MM.1S (cell line): ENCODE measurements at regions not wholly inside any gene's neighbourhood (a gene's known extent, or its start where the extent isn't known, plus 50 kb on each side); places are given as distances from the start of the nearest gene placed in this dataset.

Experiments
- DNase-seq: peaks from one replicate; pipeline ENCODE4 v3.0.0-alpha.2; 2015
- H2AFZ ChIP-seq: fragments of 300-600 bp; sonication (generic); 2 replicates; pipeline ENCODE4 v1.6.0; 2016; ENCODE audit warnings: antibody characterized with exemption, low read length
- H3F3A ChIP-seq: fragments of 300-600 bp; sonication (generic); 2 replicates; pipeline ENCODE4 v1.6.1; 2016; ENCODE audit warnings: mild to moderate bottlenecking, antibody characterized with exemption, low read length, moderate library complexity, mixed read lengths; ENCODE audit not compliant: insufficient read depth
- H3K27ac ChIP-seq: fragments of 300-600 bp; sonication (generic); 2 replicates; pipeline ENCODE4 v1.5.1; 2016; ENCODE audit warnings: mild to moderate bottlenecking, low read length
- H3K27me3 ChIP-seq: fragments of 300-600 bp; sonication (generic); replicated peaks from 2 replicates; pipeline ENCODE4 v1.6.0; 2016; ENCODE audit warnings: low read length; ENCODE audit not compliant: insufficient read depth
- H3K36me3 ChIP-seq: fragments of 300-600 bp; sonication (generic); replicated peaks from 2 replicates; pipeline ENCODE4 v1.6.1; 2016; ENCODE audit warnings: mild to moderate bottlenecking, low read length, mixed read lengths; ENCODE audit not compliant: insufficient read depth
- H3K4me1 ChIP-seq: fragments of 300-600 bp; sonication (generic); 2 replicates; pipeline ENCODE4 v1.6.1; 2016; ENCODE audit warnings: low read length, mixed read lengths
- H3K4me2 ChIP-seq: fragments of 300-600 bp; sonication (generic); 2 replicates; pipeline ENCODE4 v1.6.0; 2016; ENCODE audit warnings: low read depth, low read length
- H3K4me3 ChIP-seq: fragments of 300-600 bp; sonication (generic); 2 replicates; pipeline ENCODE4 v1.5.1; 2016; ENCODE audit warnings: low read length, mixed read lengths
- H3K79me2 ChIP-seq: fragments of 300-600 bp; sonication (generic); 2 replicates; pipeline ENCODE4 v1.6.1; 2016; ENCODE audit warnings: mixed run types, low read length, mixed read lengths
- H3K9ac ChIP-seq: fragments of 300-600 bp; sonication (generic); 2 replicates; pipeline ENCODE4 v1.6.1; 2016; ENCODE audit warnings: low read length, mixed read lengths
- H3K9me2 ChIP-seq: fragments of 300-600 bp; sonication (generic); replicated peaks from 2 replicates; pipeline ENCODE4 v1.6.1; 2016; ENCODE audit warnings: mild to moderate bottlenecking, low read length, mixed read lengths; ENCODE audit not compliant: insufficient read depth
- H3K9me3 ChIP-seq: fragments of 300-600 bp; sonication (generic); replicated peaks from 2 replicates; pipeline ENCODE4 v1.6.1; 2016; ENCODE audit warnings: mild to moderate bottlenecking, low read length, mixed read lengths; ENCODE audit not compliant: insufficient read depth
- H4K20me1 ChIP-seq: fragments of 300-600 bp; sonication (generic); 2 replicates; pipeline ENCODE4 v1.6.1; 2016; ENCODE audit warnings: mild to moderate bottlenecking, low read length, moderate library complexity, mixed read lengths; ENCODE audit not compliant: insufficient read depth
- EZH2 ChIP-seq: fragments of 300-600 bp; sonication (generic); optimal IDR thresholded peaks from 2 replicates; pipeline ENCODE3; 2017; ENCODE audit warnings: low read depth, mild to moderate bottlenecking, antibody characterized with exemption, low read length, mixed read lengths
- EZH2phosphoT487 ChIP-seq: fragments of 300-600 bp; sonication (generic); IDR thresholded peaks from 2 replicates; pipeline ENCODE4 v1.6.1; 2018; ENCODE audit warnings: antibody characterized with exemption, low read length
- TF ChIP-seq, protein P1 (sequence below): fragments of 300-600 bp; sonication (generic); IDR thresholded peaks from 2 replicates; pipeline ENCODE4 v1.5.1; 2016; ENCODE audit warnings: antibody characterized with exemption, low read length, mixed read lengths

GRCh38 chr6:121767211-121767610 is 331.8 kb downstream of the GJA1 start:
- H3K4me2 ChIP-seq, result no peak overlapping the region
- H4K20me1 ChIP-seq, result no peaks in the 10 kb centered on the region
- 0 out of 2 replicates have a peak, but pooled peaks cover 4% of the 10 kb centered on the region for H3F3A ChIP-seq
- no peaks in the 10 kb centered on the region; the same call in 1 of the 2 replicates for H3K27me3 ChIP-seq
- no peaks in the 10 kb centered on the region for H3K9me2 ChIP-seq
- no peaks in the 10 kb centered on the region for H3K79me2 ChIP-seq
- no peak overlapping the region for H3K27ac ChIP-seq
- H3K9ac ChIP-seq, result no peak overlapping the region
- no peaks in the 10 kb centered on the region for H3K36me3 ChIP-seq
- H3K4me1 ChIP-seq, result peaks cover 22% of the 10 kb centered on the region
- no peak overlapping the region for H2AFZ ChIP-seq
- no peaks in the 10 kb centered on the region for H3K9me3 ChIP-seq
- TF ChIP-seq EZH2, result no peak
- no peak for DNase-seq
- no peak overlapping the region for H3K4me3 ChIP-seq

DNA sequence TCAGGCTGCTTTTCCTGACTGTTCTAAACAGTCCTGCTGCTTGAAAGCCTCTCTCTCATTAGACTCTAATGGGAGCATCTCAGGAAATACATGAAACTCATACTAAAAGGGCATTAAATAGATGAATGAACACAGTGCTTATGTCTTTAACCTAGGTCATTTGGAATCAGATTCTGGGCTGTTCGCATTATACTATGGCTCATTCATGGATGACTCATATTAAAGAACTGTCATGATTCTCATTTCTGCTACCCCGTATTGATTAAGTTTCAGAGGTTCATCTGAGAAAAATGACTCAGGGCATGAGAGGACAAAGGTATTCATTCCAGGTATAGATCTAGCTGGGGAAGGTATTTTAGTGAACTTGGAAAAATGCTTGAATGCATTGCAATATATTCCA is 335.5 kb downstream of the GJA1 start:
- Histone ChIP-seq H3K9ac (no peak overlapping the region), H3K4me3 (no peak overlapping the region), H2AFZ (no peak overlapping the region), H3K4me2 (no peak overlapping the region), H3K79me2 (no peaks in the 10 kb centered on the region), H3K27me3 (no peaks in the 10 kb centered on the region; the same call in 1 of the 2 replicates), H3F3A (0 out of 2 replicates have a peak, but pooled peaks cover 5% of the 10 kb centered on the region), H3K27ac (no peak overlapping the region), H3K9me2 (no peaks in the 10 kb centered on the region), H4K20me1 (no peaks in the 10 kb centered on the region), H3K4me1 (peaks cover 8% of the 10 kb centered on the region), H3K36me3 (no peaks in the 10 kb centered on the region), H3K9me3 (no peaks in the 10 kb centered on the region)
- TF ChIP-seq EZH2phosphoT487 (no peak), EZH2 (no peak)
- TF ChIP-seq, protein P1, sequence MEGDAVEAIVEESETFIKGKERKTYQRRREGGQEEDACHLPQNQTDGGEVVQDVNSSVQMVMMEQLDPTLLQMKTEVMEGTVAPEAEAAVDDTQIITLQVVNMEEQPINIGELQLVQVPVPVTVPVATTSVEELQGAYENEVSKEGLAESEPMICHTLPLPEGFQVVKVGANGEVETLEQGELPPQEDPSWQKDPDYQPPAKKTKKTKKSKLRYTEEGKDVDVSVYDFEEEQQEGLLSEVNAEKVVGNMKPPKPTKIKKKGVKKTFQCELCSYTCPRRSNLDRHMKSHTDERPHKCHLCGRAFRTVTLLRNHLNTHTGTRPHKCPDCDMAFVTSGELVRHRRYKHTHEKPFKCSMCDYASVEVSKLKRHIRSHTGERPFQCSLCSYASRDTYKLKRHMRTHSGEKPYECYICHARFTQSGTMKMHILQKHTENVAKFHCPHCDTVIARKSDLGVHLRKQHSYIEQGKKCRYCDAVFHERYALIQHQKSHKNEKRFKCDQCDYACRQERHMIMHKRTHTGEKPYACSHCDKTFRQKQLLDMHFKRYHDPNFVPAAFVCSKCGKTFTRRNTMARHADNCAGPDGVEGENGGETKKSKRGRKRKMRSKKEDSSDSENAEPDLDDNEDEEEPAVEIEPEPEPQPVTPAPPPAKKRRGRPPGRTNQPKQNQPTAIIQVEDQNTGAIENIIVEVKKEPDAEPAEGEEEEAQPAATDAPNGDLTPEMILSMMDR, result no peak
- DNase-seq, result no peak

GRCh38 chr6:121771937-121772720 is 336.7 kb downstream of the GJA1 start:
- no peak for TF ChIP-seq EZH2
- TF ChIP-seq EZH2phosphoT487, result no peak
- TF ChIP-seq, protein P1, result no peak
- Histone ChIP-seq H3K36me3 (no peaks in the 10 kb centered on the region), H3K9me2 (no peaks in the 10 kb centered on the region), H3K4me1 (peaks cover 8% of the 10 kb centered on the region), H3K9ac (no peak overlapping the region), H3K4me3 (no peak overlapping the region), H4K20me1 (no peaks in the 10 kb centered on the region), H3K79me2 (no peaks in the 10 kb centered on the region), H3K27me3 (no peaks in the 10 kb centered on the region; the same call in 1 of the 2 replicates), H2AFZ (no peak overlapping the region), H3K27ac (no peak overlapping the region), H3K9me3 (no peaks in the 10 kb centered on the region), H3F3A (0 out of 2 replicates have a peak, but pooled peaks cover 5% of the 10 kb centered on the region), H3K4me2 (peak overlapping the region; percentile 24; the same call in 1 of the 2 replicates)
- DNase-seq, result peak; percentile 48

GRCh38 chr6:121776054-121776453 is 340.6 kb downstream of the GJA1 start:
- TF ChIP-seq EZH2phosphoT487 (no peak), EZH2 (no peak)
- TF ChIP-seq, protein P1, result no peak
- H3K27ac ChIP-seq, result no peak overlapping the region
- no peaks in the 10 kb centered on the region for H3K9me2 ChIP-seq
- no peaks in the 10 kb centered on the region for H4K20me1 ChIP-seq
- peaks cover 8% of the 10 kb centered on the region for H3K4me1 ChIP-seq
- no peak overlapping the region for H2AFZ ChIP-seq
- H3F3A ChIP-seq, result 0 out of 2 replicates have a peak, but pooled peaks cover 5% of the 10 kb centered on the region
- no peak for DNase-seq
- no peak overlapping the region for H3K9ac ChIP-seq
- no peak overlapping the region for H3K4me3 ChIP-seq
- H3K9me3 ChIP-seq, result no peaks in the 10 kb centered on the region
- no peaks in the 10 kb centered on the region for H3K27me3 ChIP-seq
- no peak overlapping the region for H3K4me2 ChIP-seq
- H3K36me3 ChIP-seq, result no peaks in the 10 kb centered on the region
- no peaks in the 10 kb centered on the region for H3K79me2 ChIP-seq
